GM18858 (cell line): ENCODE measurements at regions not wholly inside any gene's neighbourhood (a gene's known extent, or its start where the extent isn't known, plus 50 kb on each side); places are given as distances from the start of the nearest gene placed in this dataset.
"Not testable (repeated sequence)": the region's sequence is repeated elsewhere in the genome, so short reads cannot be mapped to it uniquely, and the experiment has no call there.

Experiments used
- ATAC-seq: cut with Tn5 transposase; IDR thresholded peaks from one replicate; pipeline ENCODE4 v1.9.1; 2021; ENCODE audit not compliant: unreplicated experiment

GRCh38 chr2:175431101-175431946 lies 249.8 kb upstream of the ATP5MC3 start:
- no peak for ATAC-seq

DNA sequence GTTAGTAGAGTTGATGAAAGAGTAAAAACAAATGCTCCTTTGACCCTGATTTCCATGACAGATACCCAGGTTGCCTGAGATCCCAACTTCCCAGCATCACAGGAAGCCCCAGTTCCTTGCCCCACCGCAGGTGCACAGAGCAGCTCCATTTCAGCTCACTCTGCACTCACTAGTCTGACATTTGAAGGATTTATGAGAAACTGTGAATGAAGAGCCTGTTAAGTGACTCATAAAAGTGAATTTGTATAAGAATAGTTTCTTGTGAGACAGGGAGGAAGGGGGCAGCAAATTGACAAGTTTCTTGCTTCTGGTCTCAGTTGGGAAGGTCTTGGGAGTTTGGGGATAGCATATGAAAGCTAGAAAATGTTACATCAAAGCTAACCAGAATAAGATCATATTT lies 248.7 kb upstream of the ATP5MC3 start:
- ATAC-seq, result no peak

DNA sequence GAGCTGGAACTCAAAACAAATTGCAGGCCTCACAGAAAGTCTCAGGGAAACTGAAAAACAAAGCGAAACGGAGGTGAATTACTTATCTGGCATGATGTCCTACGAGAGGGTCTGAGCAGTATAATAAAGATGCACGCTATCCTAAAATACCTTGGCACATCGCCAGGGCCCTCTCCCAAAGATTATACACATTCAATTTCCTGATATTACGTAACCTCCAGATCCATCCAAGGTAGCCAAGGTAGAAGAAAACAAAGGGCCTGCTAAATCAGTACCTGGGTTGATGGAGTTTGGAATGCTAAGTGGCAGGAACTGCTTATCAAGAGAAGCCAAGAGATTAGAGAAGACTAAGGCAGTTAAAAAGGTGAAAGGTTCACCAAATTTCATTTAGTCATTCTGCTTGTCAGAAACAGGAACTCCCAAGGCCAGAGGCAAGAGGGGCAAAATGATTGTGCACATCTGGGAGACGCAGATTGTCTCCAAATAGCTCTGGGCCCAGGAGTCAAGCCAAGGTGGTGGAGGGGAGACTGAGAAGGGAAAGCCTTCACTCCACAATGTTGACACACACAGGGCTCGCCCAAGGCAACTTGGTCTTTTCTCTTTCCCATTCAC lies 236.8 kb upstream of the ATP5MC3 start:
- no peak for ATAC-seq

DNA sequence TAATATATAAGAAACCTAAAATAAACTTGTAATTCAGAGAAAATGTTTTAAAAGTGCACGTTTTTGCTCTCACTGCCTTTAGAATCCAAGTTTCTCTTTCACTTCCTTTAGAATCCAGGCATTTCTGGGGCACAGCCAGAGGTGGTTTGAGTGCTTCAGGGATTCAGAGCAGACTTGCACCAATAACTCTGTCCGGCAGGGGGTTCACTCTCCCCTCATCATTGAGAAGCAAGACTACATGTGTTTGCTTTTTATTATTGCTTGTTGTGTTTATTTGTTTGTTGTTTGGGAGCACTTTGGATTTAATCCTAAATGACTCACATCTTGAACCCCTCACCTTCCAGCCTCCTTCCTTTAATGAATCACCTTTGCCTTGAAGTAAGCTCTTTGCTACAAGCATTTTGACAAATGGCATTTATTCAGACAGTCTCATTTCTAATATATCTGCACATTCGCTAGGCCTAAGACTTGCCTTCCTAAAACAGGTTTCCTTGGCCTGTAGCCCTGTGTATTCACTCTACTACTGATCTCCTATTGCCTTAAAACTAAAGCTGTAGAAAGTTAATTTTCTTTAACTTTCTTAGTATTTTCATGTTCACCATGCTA lies 233.5 kb upstream of the ATP5MC3 start:
- ATAC-seq, result no peak

- no peak for ATAC-seq
These were observed 232.8 kb upstream of the ATP5MC3 start for GRCh38 chr2:175414191-175414881.

- ATAC-seq, result not testable (repeated sequence)
These were observed 229.4 kb upstream of the ATP5MC3 start for GRCh38 chr2:175410941-175411340.

DNA sequence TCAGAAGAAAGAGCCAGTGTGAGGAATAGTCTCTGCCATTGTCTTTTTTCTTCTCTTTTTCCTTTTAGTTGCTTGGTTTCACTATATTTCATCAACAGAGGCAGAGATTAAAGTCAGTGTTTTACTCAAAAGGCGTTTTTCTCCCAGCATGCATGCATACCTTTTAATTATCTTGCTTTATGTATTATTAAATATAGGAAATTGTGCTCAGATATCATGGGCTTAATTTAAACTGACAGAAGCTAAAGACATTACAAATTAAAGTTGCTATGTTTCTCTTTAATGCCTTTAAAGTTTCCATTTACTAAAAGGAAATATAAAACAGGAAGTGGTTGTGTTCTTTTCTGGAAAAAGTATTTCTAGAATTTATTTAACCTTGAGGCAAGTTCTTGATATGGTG lies 223.3 kb upstream of the ATP5MC3 start:
- ATAC-seq, result no peak

GRCh38 chr2:175403599-175404221 lies 222.2 kb upstream of the ATP5MC3 start:
- ATAC-seq, result no peak

- ATAC-seq, result no peak
These were observed 221.1 kb upstream of the ATP5MC3 start for GRCh38 chr2:175402571-175402970.

- no peak for ATAC-seq
These were observed 220.5 kb upstream of the ATP5MC3 start for GRCh38 chr2:175401956-175402469.

- no peak for ATAC-seq
These were observed 219.5 kb upstream of the ATP5MC3 start for GRCh38 chr2:175400975-175401374.

DNA sequence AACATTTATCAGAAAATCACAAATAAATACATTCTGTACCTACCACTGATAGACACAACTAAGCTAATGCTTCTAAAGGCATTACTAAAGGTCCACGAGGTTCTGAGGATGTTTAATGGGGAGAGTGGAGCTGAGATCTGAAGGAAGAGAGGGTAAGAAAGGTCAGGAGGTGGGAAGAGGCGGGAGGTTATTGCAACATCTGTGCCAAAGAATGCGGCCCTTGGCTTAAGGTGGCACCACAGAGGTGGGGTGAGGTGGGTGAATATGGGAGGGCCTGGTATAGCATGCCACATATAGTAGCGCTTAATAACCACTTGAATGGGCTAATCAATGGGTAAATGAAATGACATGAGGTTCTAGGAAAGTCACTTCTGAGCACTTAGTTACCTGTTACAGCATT lies 217.8 kb upstream of the ATP5MC3 start:
- ATAC-seq, result no peak

GRCh38 chr2:175398848-175399247 lies 217.3 kb upstream of the ATP5MC3 start:
- ATAC-seq, result no peak

GRCh38 chr2:175396696-175397095 lies 215.2 kb upstream of the ATP5MC3 start:
- no peak for ATAC-seq

GRCh38 chr2:175393851-175394250 lies 212.3 kb upstream of the ATP5MC3 start:
- no peak for ATAC-seq

DNA sequence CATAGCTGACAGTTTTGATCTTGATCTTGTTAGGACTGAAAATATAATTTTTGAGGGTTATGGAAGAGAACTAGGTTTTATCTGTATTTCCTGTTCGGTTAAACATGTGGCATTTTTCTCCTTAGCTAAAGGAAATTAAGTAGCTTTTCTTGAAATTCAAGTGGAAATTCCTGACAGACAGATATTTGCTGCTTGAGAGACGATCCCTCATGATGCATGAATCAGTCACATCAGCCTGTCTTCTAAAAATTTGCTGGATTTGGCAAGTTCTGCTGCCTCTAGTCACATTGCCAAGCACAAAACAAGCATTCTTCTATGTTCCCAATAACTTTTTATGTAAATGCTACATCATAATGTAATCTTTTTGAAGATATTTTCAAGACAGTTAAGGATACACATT lies 201.8 kb upstream of the ATP5MC3 start:
- no peak for ATAC-seq

DNA sequence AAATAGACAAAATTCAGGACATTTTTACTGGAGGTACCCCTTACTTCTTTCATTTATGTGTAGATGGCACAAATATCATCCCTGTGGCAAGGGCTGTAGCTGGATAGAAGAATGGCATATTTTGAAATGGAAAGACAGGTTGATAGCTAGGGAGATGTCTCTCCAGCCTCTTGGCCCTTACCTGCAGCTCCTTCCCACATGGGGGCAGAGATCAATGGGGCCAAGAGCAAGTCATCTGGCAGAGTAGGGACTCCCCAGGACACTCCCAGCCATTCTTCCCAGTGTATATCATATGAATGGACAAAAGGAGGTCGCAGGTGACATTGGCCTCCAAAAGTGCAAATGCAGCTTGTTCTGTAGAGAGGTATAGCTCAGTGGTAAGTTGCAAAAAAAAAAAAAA lies 192.2 kb upstream of the ATP5MC3 start:
- ATAC-seq, result no peak

DNA sequence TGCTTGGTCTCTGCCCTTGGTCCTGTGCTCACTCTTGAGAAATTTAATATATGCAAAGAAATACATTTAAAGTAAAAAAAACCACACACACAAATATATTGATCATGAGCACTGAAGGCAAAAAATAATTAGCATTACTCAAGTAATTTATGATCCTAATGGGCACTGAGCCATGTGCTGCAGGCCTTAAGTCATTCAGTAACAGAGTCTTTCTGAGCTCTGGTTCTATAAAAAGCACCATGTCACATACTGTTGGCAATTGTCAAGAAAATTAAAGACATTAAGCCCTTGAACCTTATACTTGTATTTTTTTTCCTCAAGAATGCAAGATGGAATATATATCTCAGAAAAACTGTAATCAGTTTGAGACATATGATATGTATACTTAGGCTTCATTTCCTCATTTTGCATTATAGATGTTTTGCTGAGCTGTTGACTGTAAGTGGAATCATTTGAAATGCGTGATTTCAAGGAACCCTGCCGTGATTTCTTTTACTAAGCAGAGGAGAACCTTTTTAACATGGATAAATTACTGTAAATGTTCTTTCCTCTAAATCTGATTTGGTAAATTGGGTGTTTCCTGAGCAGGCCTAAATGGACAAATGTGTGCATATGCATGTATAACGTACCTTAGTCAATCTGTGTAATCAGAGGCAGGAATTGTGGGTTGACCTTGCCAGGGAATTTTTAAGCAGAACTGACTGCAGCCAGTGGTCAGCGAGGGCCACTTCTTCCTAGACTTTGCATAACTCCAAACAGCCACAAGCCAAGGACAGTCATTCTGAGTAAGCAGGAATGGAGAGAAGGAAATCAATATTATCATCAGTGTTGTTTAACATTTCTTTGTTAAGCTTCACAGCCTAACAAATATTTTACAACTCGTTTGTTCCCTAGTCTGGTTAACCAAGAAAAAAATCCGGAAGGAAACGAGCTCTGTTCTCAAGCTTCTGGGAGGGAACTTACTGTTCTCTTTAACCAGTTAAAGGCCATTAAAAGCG lies 191.5 kb upstream of the ATP5MC3 start:
- no peak for ATAC-seq

GRCh38 chr2:175371378-175371777 lies 189.9 kb upstream of the ATP5MC3 start:
- no peak for ATAC-seq

DNA sequence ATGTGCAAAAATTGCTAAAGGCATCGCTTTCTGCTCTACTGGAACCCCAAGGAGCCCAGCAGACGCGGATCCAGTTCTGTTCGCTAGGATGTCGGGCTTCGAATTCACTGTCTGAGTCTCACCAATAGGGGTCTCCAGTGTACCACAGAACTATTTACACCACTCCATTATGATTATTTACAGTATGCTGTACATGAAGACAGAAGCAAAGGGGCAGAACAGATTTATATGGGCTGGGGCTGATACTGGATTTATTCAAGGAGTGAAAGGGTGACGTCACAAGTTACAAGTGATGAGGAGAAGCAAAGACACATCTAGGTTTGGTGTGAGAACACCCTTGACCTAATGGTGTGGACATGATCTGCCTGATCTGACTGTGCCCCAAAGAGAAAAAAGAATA lies 185.3 kb upstream of the ATP5MC3 start:
- no peak for ATAC-seq
